ENCODE measurements at regions not wholly inside any gene's neighbourhood (a gene's known extent, or its start where the extent isn't known, plus 50 kb on each side); places are given as distances from the start of the nearest gene placed in this dataset.

- DNase-seq, result no peak
These were observed 50.3 kb upstream of the TWIST2 start for GRCh38 chr2:238797537-238797936.

Measured in activated gamma-delta T cell treated with Interleukin-2 at 50 U/mL for 16 hours (primary cell).